ENCODE measurements at regions not wholly inside any gene's neighbourhood (a gene's known extent, or its start where the extent isn't known, plus 50 kb on each side); places are given as distances from the start of the nearest gene placed in this dataset.
"Not testable (repeated sequence)": the region's sequence is repeated elsewhere in the genome, so short reads cannot be mapped to it uniquely, and the experiment has no call there.

DNA sequence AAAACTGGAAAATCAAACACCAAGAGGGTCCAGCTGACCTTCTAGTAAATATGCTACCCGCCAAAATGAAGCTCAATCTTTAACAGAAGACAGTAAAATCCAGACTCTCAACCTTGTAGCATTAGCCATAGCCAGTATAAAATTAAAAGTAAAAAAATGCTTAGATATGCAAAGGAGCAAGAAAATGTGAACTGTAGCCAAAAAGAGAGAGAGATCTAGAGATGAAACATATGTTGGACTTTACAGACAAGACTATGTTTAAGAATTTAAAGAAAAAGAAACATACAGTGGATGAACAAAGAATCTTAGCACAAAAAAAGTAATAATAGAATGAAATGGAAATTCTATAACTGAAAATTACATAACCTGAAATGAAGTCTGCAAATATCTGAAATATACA, 344.5 kb downstream of the LRATD1 start:
- no peak for DNase-seq (ENCODE audit: low read depth in 2 of 2)

DNA sequence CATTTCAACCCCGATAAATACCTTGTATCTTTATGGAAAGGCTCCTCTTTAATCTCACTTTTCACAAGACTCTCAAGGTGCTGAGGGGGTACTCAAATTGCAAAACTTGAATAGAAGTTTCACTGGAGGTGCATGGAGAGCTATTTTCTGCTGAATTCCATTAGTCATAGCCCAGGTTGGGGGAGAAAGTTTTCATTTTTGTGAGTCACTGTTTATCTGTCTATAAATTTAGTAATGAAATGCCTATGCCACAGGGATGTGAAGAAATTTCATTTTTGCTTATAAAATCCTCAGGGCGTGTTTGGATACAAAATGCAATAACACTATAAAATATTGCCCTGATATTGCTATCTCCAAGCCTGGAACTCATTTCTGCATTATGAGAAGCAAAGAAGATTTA, 346.3 kb downstream of the LRATD1 start:
- DNase-seq (ENCODE audit: low read depth in 2 of 2), result no peak

DNA sequence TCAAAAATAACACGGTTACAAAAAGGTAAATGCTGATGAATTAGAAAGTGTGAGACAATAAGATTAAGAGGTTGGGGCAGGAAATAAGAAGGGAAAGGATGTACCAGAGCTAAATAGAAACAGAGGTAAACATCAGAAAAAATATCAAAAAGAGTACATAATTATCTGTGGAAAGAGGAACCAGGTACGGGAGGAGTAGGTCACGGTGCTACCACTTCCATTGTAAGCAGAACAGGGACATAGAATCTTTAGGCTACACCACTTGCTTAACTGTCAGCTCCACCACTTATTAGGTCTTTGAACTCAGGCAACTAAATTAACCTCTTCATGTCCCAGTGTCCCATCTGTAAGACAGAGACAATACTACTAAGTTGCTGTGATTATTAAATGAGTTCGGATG, 350.3 kb downstream of the LRATD1 start:
- no peak for DNase-seq (ENCODE audit: low read depth in 2 of 2)

DNA sequence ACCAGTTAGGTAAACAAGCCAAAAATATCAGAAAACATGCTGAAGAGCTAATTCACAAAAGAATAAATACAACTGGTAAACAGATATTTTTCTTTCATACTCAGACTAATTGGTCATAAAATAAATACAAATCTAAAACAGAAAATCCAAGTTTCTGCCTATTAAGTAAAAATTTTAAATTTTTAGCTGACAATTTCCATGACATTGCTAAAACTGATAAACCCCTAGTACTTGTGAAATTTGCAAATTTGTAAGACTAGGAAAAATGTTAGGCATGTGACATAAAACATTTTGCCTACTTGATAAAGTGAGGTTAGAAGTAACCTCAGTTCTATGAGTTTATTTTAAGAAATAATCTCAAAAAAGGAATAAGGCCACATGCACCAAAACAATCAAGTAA, 356.1 kb downstream of the LRATD1 start:
- DNase-seq (ENCODE audit: low read depth in 2 of 2), result no peak

DNA sequence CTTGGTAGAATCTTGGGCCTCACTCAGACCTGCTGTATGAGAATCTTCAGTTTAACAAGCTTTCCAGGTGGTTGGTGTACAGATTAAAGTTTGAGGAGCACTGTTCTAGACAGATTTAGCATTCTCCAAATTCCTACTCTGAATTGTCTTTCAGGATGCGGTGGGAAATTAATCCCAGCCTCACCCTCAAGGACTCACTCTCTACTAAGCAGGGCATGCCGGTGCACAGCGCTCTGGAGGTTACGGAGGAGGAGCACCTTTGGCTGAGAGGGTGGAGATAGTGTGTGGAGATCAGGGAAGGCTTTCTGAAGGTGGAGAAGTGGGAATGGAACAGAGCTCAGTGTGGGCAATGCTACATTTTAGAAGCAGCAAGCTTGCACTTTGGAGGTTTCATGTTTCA, 359.2 kb downstream of the LRATD1 start:
- no peak for DNase-seq (ENCODE audit: low read depth in 2 of 2)

DNA sequence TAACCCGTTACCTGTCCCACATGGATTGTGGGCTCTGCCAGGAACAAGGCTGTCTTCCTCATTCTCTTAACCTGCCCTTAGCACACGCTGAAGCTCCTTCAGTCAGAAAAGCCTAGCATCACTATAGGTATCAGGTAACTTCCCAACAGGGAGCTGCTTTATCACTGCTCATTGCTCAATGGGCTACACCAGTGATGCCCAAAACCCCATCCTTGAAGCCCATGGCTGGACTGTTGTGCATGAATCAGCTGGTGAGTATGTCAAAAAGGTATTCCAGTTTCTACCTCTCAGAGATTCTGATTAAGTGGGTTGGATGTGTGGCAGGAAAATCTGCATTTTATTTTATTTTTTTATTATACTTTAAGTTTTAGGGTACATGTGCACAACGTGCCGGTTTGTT, 362.2 kb downstream of the LRATD1 start:
- no peak for DNase-seq (ENCODE audit: low read depth in 2 of 2)

DNA sequence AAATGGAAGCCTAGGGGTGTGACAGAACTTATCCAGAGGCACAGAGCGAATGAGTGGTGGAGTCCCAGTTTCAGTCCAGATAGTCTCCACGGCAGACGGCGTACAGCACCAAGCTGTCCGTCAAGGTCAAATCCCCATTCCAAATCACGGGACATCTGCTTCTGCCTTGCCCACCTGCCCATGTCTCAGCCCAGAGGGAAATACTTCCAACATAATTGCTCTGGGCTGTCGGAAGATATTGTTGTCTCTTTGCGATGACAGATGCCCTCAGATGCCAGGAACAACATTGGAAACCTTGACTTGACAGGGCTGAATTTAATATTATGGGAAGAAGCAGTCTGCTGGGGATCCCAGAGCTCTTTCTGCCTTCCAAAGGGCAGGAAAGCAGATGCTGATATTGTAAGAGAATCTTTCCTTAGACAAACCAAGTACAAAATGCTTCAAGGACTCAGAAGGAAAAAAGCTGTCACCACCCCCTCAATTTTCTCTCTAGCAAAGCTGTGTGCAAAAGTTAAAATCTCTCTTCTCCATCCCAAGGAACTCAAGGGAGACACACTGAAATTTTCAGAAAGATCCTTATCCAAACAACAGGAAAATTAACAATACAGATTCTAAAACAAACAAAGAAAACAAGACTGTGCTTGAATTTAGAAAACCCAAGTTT, 364.0 kb downstream of the LRATD1 start:
- no peak for DNase-seq (ENCODE audit: low read depth in 2 of 2)

DNA sequence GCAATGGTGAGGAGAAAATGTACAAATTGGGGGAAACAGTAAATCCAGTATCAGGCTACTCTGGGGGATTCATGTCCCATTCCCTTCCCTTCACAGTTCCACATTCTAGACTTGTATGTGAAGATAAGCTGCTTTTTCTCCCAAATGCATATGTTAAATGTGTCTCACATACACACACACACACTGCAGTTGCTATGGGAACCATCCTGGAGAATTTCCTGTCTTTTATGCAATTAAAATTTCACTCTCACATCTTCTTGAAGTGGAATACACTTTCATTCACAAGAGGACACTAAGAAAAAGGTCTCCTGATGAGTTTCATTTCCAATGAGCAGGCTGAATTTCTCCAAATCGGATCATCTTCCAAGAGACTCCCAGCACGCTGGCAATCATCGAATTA, 366.0 kb downstream of the LRATD1 start:
- no peak for DNase-seq (ENCODE audit: low read depth in 2 of 2)

DNA sequence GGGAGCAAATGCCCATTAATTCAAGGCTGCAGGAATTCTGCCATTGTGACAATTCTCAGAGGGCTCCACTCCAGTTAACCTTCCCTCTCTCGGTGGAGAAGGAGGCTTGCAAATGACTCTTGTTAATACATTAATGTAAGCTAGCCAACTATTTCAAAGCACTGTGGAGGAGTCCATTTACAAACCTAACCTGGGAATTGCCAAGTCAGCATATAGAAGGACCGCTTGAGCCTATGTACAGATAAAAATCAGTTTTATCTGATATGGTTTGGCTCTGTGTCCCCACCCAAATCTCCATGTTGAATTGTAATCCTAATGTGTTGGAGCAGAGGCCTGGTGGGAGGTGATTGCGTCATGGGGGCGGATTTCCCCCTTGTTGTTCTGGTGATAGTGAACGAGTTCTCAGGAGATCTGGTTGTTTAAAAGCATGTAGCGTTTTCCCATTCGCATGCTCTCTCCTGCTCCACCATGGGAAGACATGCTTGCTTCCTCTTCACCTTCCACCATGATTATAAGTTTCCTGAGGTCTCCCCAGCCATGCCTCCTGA, 366.7 kb downstream of the LRATD1 start:
- DNase-seq (ENCODE audit: low read depth in 2 of 2), result no peak

DNA sequence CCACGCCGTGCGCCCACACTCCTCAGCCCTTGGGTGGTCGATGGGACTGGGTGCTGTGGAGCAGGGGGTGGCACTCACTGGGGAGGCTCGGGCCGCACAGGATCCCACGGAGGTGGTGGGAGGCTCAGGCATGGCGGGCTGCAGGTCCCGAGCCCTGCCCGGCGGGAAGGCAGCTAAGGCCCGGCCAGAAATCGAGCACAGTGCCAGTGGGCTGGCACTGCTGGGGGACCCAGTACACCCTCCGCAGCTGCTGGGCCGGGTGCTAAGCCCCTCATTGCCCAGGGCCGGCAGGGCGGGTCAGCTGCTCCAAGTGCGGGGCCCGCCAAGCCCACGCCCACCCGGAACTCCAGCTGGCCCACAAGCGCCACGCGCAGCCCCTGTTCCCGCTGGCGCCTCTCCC, 370.0 kb downstream of the LRATD1 start:
- DNase-seq (ENCODE audit: low read depth in 2 of 2), result not testable (repeated sequence)

DNA sequence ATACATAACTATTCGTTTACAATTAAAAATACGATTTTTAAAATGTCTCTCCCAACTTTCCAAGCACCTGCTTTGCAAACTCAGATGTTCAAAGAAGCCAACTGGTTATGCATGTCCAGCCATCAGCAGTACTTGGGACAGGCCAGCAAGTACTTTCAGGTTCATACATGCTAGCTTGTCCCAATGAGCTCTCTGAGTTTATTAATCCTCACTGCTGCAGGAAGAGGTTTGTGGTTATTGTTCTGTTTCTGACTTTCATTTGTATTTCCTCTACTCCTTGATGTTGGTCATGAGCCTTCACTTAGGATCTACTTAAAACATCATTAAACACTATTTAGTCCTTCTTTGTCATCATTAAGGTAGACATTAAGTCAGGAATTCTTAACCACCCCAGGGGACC, 374.1 kb downstream of the LRATD1 start:
- DNase-seq (ENCODE audit: low read depth in 2 of 2), result no peak

DNA sequence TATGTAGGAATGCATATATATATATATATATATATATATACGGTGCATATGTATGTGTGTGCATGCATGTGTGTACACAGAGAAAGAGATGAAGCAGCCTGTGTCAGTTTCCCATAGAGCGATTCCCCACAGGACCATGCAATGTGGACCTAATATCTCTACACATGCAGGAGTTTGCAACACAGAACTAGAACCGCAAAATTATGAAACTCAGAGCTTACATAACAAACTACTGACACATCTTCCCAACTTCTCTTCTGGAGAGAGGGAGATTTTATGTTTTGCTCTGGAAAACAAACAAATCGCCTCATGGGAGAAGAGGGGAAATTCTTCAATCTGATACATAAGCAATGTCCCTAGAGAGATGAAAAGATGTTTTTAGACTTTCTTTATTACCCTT, 377.2 kb downstream of the LRATD1 start:
- DNase-seq (ENCODE audit: low read depth in 2 of 2), result no peak

DNA sequence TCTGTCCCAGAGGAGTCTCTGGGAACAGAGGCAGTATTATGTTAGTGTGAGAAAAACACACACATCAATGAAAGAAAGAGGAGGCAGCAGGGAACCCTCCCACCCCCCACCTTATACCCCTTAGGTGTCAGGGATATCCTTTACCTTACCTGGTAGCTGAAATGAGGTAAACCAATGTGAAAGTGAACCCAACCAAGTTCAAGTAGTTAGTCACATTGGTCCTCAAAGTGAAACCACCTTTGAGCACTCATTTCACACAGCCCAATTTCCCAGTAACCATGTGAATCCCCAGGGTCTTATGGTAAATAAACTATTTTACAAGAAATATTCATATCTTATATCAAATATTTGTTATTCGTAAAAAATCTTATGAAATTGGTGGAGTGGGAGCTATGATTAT, 377.8 kb downstream of the LRATD1 start:
- DNase-seq (ENCODE audit: low read depth in 2 of 2), result no peak

DNA sequence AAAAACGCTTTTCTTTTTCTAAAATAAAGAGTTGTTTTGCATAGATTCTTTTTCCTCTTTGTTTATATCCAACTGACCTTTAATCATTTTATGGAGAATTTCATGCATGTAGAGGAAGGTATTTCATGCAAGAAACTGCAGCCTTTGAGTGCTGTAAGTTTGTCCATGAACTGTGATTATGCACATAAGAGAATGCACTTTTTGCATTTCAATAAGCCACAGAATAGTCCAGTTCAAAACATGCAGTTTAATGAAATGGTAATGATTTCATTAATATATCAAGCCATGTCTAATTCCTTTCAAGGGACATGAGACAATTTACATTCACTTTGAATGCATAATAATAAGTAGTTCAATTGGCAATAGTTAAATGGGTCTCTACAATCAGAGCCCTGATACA, 386.3 kb downstream of the LRATD1 start:
- DNase-seq (ENCODE audit: low read depth in 2 of 2), result no peak

DNA sequence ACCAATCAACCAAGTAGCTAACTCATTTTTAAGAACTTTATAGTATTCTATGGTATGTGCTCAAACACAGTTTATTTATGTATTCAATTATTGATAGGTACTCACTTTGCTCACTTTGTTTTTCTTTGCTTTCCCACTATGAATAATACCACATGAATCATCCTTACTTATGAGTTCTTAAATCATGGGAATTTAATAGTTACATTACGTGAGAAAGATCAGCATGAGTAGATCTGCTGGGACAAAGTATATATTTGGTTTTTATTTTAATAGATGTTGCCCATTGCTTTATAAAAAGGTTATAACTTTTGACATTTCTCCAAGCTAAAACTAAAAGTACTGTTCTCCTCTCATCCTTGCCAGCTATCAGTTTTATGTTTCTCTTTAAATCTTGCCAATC, 390.7 kb downstream of the LRATD1 start:
- DNase-seq (ENCODE audit: low read depth in 2 of 2), result no peak

DNA sequence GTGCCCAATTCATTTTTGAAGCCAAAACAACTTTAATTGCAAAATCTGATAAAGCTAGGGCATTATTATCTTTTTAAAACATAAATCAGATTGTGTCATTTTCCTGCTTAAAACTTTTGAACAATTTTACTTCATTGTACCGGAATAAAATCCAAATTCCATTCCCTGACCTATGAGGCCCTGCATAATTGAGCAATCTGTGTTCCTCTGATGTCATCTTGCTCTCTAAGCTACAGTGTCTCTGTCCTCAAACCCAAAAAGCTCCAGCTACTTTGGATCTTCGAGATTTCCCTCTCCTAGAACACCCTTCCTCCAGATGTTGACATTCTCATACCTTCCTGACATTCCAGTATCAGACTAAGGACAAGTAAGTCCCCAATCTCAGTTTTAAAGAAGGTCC, 395.9 kb downstream of the LRATD1 start:
- no peak for DNase-seq (ENCODE audit: low read depth in 2 of 2)

DNA sequence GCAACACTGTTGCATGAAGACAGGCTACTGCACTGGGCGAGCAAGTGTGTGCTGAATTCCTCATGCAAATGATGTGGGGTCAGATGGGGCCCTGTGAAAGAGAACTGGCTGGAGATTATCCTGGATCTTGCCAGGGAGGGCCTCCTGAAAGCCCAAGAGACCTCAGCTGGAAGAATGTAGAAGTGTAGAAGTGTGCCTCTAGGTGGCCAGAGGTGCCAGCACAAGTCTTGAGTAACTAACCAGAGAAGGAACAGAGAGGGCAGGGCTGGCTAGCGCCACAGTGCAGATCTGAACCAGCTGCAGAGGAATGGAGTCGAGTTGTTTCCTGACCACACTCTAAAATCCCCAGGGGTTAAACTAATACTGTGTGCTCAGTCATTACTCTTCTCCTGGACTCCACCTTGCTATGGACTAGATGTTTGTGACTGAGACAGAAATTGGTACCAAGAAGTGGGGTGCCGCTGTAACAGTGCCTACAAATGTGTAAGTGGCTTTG, 399.3 kb downstream of the LRATD1 start:
- no peak for DNase-seq (ENCODE audit: low read depth in 2 of 2)

DNA sequence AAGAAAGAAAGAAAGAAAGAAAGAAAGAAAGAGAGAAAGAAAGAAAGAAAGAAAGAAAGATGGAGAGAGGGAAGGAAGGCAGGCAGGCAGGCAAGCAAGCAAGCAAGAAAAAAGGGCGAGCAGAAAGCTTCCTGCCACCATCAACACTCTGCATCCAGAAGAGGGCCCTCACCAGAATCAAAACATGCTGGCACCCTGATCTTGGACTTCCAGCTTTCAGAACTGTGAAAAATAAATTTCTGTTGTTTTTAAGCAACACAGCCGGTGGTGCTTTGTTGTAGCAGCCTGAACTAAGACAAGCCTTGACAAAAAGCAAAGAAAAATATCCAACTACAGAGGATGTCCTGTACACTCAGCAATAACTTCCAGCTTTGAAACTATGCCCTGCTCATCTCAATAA, 401.7 kb downstream of the LRATD1 start:
- no peak for DNase-seq (ENCODE audit: low read depth in 2 of 2)

DNA sequence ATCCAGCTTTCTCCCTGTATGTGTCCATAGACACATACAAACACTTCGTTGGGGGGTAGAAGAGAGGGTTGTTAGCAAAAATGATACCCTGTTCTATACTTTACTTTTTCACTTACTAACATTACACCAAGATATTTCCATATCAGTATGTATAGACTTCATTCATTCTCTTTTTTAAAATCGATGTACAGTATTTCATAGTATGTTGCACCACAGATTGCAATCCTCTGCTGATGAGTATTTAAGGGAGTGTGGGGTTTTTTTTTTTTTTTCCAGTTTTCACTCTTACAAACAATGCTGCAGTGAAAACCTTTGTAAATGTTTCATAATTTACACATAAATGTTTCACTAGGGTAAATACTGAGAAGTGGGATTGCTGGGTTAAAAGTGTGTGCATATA, 402.3 kb downstream of the LRATD1 start:
- DNase-seq (ENCODE audit: low read depth in 2 of 2), result no peak

DNA sequence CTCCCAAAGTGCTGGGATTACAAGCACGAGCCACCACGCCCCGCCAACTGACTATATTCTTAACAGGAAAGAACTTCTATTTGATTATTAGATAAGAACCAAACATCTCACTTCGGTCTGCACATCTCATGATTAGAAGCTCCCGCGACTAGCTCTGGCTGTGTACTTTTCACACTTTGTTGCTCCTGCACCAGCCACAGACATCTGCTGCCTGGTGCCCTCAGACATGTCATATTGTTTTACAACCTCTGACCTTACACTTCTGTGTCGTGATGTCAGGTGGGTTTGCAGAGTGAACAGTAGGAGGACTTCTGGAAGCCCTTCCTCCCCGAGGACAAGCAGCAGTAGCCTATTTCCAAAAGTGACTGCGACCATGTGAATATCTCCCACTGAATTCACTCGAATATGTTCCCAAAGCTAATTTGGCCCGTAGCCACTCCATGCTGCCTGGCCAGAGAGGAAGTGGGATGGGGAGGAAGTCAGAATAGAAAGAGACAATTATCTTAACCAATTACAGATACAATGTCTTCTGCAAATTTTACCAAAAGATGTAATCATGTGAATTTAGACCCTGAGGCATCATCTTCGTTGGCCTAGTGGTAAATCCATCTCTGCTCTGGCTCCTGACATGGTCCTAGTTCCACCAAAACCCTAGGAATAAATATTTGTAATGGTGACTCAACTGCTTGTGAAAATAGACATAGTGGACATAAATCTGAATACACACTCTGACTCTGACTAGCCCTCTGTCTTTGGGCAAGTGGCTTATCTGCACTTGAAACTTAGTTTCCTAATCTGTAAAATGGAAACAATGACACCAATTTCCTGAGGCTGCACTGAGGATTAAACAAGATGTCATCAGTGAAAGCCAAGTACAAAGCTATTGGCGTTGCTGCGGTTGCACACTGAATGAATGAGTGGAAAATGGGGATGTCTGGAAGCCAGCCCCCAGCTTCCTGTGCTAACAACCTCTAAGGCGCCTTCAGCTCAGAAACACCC, 406.1 kb downstream of the LRATD1 start:
- DNase-seq (ENCODE audit: low read depth in 2 of 2), result no peak

DNA sequence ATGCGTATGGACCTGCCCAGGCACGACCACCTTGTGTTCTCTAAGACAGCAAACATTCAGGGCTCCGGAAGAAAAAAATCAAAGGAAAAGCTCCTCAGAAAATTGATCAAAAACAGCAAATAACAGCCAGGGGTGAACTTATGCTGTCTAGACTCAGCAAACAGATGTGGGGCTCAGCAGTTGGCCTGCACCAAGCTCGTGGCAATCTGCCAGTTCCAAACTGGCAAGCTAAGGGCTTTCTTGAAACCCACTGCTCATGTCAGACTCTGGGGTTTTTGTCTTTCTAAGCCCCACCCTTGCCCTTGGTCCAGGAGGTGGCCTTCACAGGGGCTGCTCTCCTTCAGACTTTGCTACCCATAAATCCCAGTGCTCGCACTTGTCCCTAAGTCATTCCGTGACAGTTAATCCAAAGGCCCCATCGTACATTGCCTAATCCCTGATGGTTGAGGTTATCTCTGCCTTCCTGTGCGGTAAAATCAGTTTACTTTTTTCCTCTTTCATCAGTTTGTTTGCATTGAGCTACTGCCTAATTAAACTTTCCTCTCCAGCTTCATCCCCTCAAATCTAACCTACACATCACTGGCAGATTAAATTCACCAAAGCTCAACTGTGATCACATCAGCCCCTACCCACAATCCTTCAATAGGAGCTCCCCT, 408.0 kb downstream of the LRATD1 start:
- DNase-seq (ENCODE audit: low read depth in 2 of 2), result no peak

DNA sequence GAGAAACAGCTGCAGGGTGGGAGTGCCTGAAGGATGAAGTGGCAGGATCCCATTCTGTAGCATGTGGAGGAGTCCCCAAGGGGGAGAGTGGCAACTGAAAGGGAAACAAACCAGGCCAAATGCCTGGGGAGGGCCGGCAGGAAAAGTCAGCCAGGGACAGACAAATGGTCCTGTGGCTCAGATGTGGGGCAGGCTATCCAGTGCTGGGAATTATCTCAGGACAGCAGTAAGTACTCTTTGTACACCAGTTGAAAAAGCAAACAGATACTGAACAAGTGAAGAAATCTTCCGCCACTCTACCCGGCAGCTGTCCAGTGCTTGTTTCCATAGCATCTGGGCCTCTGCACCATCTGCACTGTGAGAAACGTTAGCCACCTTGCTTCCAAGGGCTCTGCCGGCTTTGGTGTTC, 408.9 kb downstream of the LRATD1 start:
- no peak for DNase-seq (ENCODE audit: low read depth in 2 of 2)

Data from stimulated activated CD8-positive, alpha-beta memory T cell treated with anti-CD3 and anti-CD28 coated beads, Interleukin-2, amount 100 ng/mL, for 48 hours (primary cell).